ENCODE measurements at regions not wholly inside any gene's neighbourhood (a gene's known extent, or its start where the extent isn't known, plus 50 kb on each side); places are given as distances from the start of the nearest gene placed in this dataset.

- TF ChIP-seq EZH2 (IDR thresholded peaks at IDR 0.05) (no peak), EZH2phosphoT487 (IDR thresholded peaks at IDR 0.05) (no peak)
- TF ChIP-seq, protein P1, sequence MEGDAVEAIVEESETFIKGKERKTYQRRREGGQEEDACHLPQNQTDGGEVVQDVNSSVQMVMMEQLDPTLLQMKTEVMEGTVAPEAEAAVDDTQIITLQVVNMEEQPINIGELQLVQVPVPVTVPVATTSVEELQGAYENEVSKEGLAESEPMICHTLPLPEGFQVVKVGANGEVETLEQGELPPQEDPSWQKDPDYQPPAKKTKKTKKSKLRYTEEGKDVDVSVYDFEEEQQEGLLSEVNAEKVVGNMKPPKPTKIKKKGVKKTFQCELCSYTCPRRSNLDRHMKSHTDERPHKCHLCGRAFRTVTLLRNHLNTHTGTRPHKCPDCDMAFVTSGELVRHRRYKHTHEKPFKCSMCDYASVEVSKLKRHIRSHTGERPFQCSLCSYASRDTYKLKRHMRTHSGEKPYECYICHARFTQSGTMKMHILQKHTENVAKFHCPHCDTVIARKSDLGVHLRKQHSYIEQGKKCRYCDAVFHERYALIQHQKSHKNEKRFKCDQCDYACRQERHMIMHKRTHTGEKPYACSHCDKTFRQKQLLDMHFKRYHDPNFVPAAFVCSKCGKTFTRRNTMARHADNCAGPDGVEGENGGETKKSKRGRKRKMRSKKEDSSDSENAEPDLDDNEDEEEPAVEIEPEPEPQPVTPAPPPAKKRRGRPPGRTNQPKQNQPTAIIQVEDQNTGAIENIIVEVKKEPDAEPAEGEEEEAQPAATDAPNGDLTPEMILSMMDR (IDR thresholded peaks at IDR 0.05): no peak
Measured at GRCh38 chr5:82594097-82594496, 315.9 kb upstream of the RPS23 start.

DNA sequence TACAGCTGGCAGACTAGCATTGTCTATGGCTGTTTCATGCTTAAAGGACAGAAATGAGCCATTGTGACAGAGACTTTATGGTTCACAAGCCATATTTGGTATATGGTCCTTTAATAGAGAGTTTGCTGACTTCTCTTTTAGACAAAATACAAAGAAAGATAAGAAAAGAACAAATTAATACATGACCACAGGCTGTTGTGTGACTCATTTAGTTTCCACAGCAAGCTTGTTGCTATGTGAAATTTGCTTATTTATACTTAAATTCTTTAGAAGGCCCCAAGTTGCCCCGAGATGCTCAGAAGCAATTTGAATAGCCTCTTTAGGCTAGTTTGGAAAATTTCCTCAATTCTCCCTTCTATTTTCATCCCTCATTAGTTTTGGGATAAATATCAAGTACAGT is 315.3 kb upstream of the RPS23 start:
- Mint-ChIP-seq H3K4me1 (peaks cover 7% of the 10 kb centered on the region), H3K27me3 (ENCODE audit: insufficient read depth, low read depth) (no peaks in the 10 kb centered on the region), H3K27ac (no peak overlapping the region), H3K9me3 (peaks cover 10% of the 10 kb centered on the region), H3K4me3 (no peak overlapping the region), H3K36me3 (no peaks in the 10 kb centered on the region)
- Histone ChIP-seq H2AFZ (replicated peaks) (no peak overlapping the region), H3K4me1 (no peaks in the 10 kb centered on the region), H3K9me3 (ENCODE audit: low read depth) (peaks cover 4% of the 10 kb centered on the region), H3K27ac (no peak overlapping the region), H3K36me3 (no peaks in the 10 kb centered on the region), H3K79me2 (ENCODE audit: low read depth) (no peaks in the 10 kb centered on the region), H3F3A (ENCODE audit: low read depth) (no peaks in the 10 kb centered on the region), H4K20me1 (ENCODE audit: low read depth) (no peaks in the 10 kb centered on the region), H3K27me3 (no peaks in the 10 kb centered on the region), H3K4me3 (no peak overlapping the region), H3K9ac (no peak overlapping the region), H3K4me2 (no peak overlapping the region)
- no peak for DNase-seq (ENCODE audit: low spot score)
- TF ChIP-seq EZH2 (IDR thresholded peaks at IDR 0.05) (no peak), EZH2phosphoT487 (IDR thresholded peaks at IDR 0.05) (no peak)
- TF ChIP-seq, protein P1 (IDR thresholded peaks at IDR 0.05): no peak

More at GRCh38 chr5:82594097-82594496, 315.9 kb upstream of the RPS23 start:
- Mint-ChIP-seq H3K4me1 (peaks cover 7% of the 10 kb centered on the region), H3K27me3 (ENCODE audit: insufficient read depth, low read depth) (no peaks in the 10 kb centered on the region), H3K4me3 (no peak overlapping the region), H3K9me3 (peaks cover 10% of the 10 kb centered on the region), H3K27ac (no peak overlapping the region), H3K36me3 (no peaks in the 10 kb centered on the region)
- Histone ChIP-seq H2AFZ (replicated peaks) (no peak overlapping the region), H3K9ac (no peak overlapping the region), H3K4me2 (no peak overlapping the region), H3K4me3 (no peak overlapping the region), H3K36me3 (no peaks in the 10 kb centered on the region), H3K9me3 (ENCODE audit: low read depth) (peaks cover 4% of the 10 kb centered on the region), H3K4me1 (no peaks in the 10 kb centered on the region), H3K79me2 (ENCODE audit: low read depth) (no peaks in the 10 kb centered on the region), H3F3A (ENCODE audit: low read depth) (no peaks in the 10 kb centered on the region), H4K20me1 (ENCODE audit: low read depth) (no peaks in the 10 kb centered on the region), H3K27ac (no peak overlapping the region), H3K27me3 (no peaks in the 10 kb centered on the region)
- DNase-seq (ENCODE audit: low spot score): no peak

GRCh38 chr5:82591021-82591515 is 312.9 kb upstream of the RPS23 start:
- H3K27ac Mint-ChIP-seq: no peak overlapping the region
- no peak for TF ChIP-seq EZH2phosphoT487 (IDR thresholded peaks at IDR 0.05)
- TF ChIP-seq, protein P1 (IDR thresholded peaks at IDR 0.05): no peak
- TF ChIP-seq EZH2 (IDR thresholded peaks at IDR 0.05): no peak

More at GRCh38 chr5:82591021-82591515, 312.9 kb upstream of the RPS23 start:
- Mint-ChIP-seq H3K36me3 (no peaks in the 10 kb centered on the region), H3K4me3 (no peak overlapping the region), H3K27me3 (ENCODE audit: insufficient read depth, low read depth) (peaks cover 2% of the 10 kb centered on the region), H3K9me3 (peaks cover 10% of the 10 kb centered on the region), H3K4me1 (peaks cover 12% of the 10 kb centered on the region)
- Histone ChIP-seq H3K36me3 (no peaks in the 10 kb centered on the region), H3F3A (ENCODE audit: low read depth) (peaks cover 9% of the 10 kb centered on the region), H3K27me3 (no peaks in the 10 kb centered on the region), H3K9ac (no peak overlapping the region), H3K4me3 (no peak overlapping the region), H3K9me3 (ENCODE audit: low read depth) (peaks cover 4% of the 10 kb centered on the region), H2AFZ (replicated peaks) (no peak overlapping the region), H4K20me1 (ENCODE audit: low read depth) (no peaks in the 10 kb centered on the region), H3K4me1 (peaks cover 18% of the 10 kb centered on the region), H3K4me2 (no peak overlapping the region), H3K79me2 (ENCODE audit: low read depth) (no peaks in the 10 kb centered on the region), H3K27ac (no peak overlapping the region)
- no peak for DNase-seq (ENCODE audit: low spot score)
